Esophagus muscularis mucosa (tissue), 4 donors: ENCODE measurements at regions not wholly inside any gene's neighbourhood (a gene's known extent, or its start where the extent isn't known, plus 50 kb on each side); places are given as distances from the start of the nearest gene placed in this dataset.

Experiments used
- CTCF ChIP-seq, 3 experiments: fragments of 200-600 bp in 2 of 3; fragments of 450-650 bp in 1 of 3; sonication (generic) in 2 of 3; IDR thresholded peaks; one replicate each; pipeline ENCODE4 v1.5.1; 2017 to 2019; ENCODE audit warnings: antibody characterized with exemption in 3 of 3, mild to moderate bottlenecking in 2 of 3, moderate library complexity in 1 of 3
- EP300 ChIP-seq: sonication (generic); formaldehyde crosslinking; IDR thresholded peaks from one replicate; pipeline ENCODE4 v1.6.1; 2017; ENCODE audit warnings: antibody characterized with exemption
- POLR2A ChIP-seq: fragments of 450-650 bp; IDR thresholded peaks from one replicate; pipeline ENCODE4 v1.6.1; 2017; ENCODE audit warnings: antibody characterized with exemption, moderate library complexity, mild to moderate bottlenecking, low read depth
- POLR2AphosphoS5 ChIP-seq, 2 donors: sonication (generic); formaldehyde crosslinking; IDR thresholded peaks; one replicate each; pipeline ENCODE4 v1.6.1; 2017; ENCODE audit warnings: antibody characterized with exemption in 2 of 2

- no peak for TF ChIP-seq CTCF (IDR thresholded peaks at IDR 0.05)
- no peak for TF ChIP-seq EP300
- no peak for TF ChIP-seq POLR2A
- TF ChIP-seq POLR2AphosphoS5 (IDR thresholded peaks at IDR 0.05) = no peak
Measured at GRCh38 chr21:35868869-35869223, 191.5 kb downstream of the SETD4 start.
